Activated T-cell treated with anti-CD3 and anti-CD28 coated beads, Interleukin-2, amount 50 U/mL, for 72 hours (primary cell): ENCODE measurements at regions not wholly inside any gene's neighbourhood (a gene's known extent, or its start where the extent isn't known, plus 50 kb on each side); places are given as distances from the start of the nearest gene placed in this dataset.

Source experiments
- ATAC-seq, 2 donors: fragments of 150-1000 bp; cut with Tn5 transposase; replicated peaks in 1 of 2; 2 replicates each; pipeline ENCODE4 v1.10.0; 2021; ENCODE audit warnings: moderate library complexity in 2 of 2, mild to moderate bottlenecking in 1 of 2
- DNase-seq, 2 donors: peaks; one replicate each; pipeline ENCODE4 v3.0.0; 2021 to 2022; ENCODE audit warnings: mixed read lengths in 1 of 2
- H3K27ac Mint-ChIP-seq: one replicate; pipeline ENCODE4 v1.8.0; 2022; ENCODE audit warnings: mild to moderate bottlenecking, moderate library complexity, mixed read lengths
- H3K27me3 Mint-ChIP-seq: one replicate; pipeline ENCODE4 v1.8.0; 2022; ENCODE audit warnings: low read depth, mixed read lengths
- H3K36me3 Mint-ChIP-seq, 2 donors: one replicate each; pipeline ENCODE4 v1.8.0; 2022; ENCODE audit warnings: mixed read lengths in 2 of 2, mild to moderate bottlenecking in 1 of 2; ENCODE audit not compliant: insufficient read depth in 2 of 2
- H3K4me1 Mint-ChIP-seq: one replicate; pipeline ENCODE4 v1.8.0; 2022; ENCODE audit warnings: low read depth, mixed read lengths
- H3K4me3 Mint-ChIP-seq, 2 donors: one replicate each; pipeline ENCODE4 v1.8.0; 2022; ENCODE audit warnings: mild to moderate bottlenecking in 2 of 2, mixed read lengths in 2 of 2, moderate library complexity in 2 of 2
- H3K9me3 Mint-ChIP-seq, 2 donors: one replicate each; pipeline ENCODE4 v1.8.0; 2022; ENCODE audit warnings: mixed read lengths in 2 of 2

- Mint-ChIP-seq H3K27ac (no peak overlapping the region), H3K36me3 (no peaks in the 10 kb centered on the region), H3K4me1 (no peaks in the 10 kb centered on the region), H3K27me3 (no peaks in the 10 kb centered on the region), H3K9me3 (peaks cover 4 to 8% of the 10 kb centered on the region in 2 donors), H3K4me3 (no peak overlapping the region)
- DNase-seq (no peak), ATAC-seq (no peak)
These were observed 67.3 kb upstream of the CDH18 start for GRCh38 chr5:20055301-20055700.

GRCh38 chr5:20050262-20050661 lies 62.3 kb upstream of the CDH18 start:
- H3K4me3 Mint-ChIP-seq = no peak overlapping the region
- DNase-seq (no peak), ATAC-seq (no peak)
- no peaks in the 10 kb centered on the region for H3K27me3 Mint-ChIP-seq
- peaks cover 8 to 11% of the 10 kb centered on the region in 2 donors for H3K9me3 Mint-ChIP-seq
- H3K27ac Mint-ChIP-seq = no peak overlapping the region
- H3K4me1 Mint-ChIP-seq = no peaks in the 10 kb centered on the region
- H3K36me3 Mint-ChIP-seq = no peaks in the 10 kb centered on the region

GRCh38 chr5:20044460-20044859 lies 56.5 kb upstream of the CDH18 start:
- H3K27me3 Mint-ChIP-seq = no peaks in the 10 kb centered on the region
- no peaks in the 10 kb centered on the region for H3K36me3 Mint-ChIP-seq
- H3K4me3 Mint-ChIP-seq = no peak overlapping the region
- no peak overlapping the region for H3K27ac Mint-ChIP-seq
- H3K9me3 Mint-ChIP-seq = peaks cover 7 to 11% of the 10 kb centered on the region in 2 donors
- ATAC-seq (no peak), DNase-seq (no peak)
- H3K4me1 Mint-ChIP-seq = no peaks in the 10 kb centered on the region

GRCh38 chr5:20041326-20042274 lies 53.6 kb upstream of the CDH18 start:
- Mint-ChIP-seq H3K27me3 (no peaks in the 10 kb centered on the region), H3K4me1 (no peaks in the 10 kb centered on the region)
- no peak for ATAC-seq

GRCh38 chr5:20040901-20041300 lies 52.9 kb upstream of the CDH18 start:
- H3K36me3 Mint-ChIP-seq = peaks cover 2 to 3% of the 10 kb centered on the region in 2 donors

More at GRCh38 chr5:20041326-20042274, 53.6 kb upstream of the CDH18 start:
- peaks cover 19 to 20% of the 10 kb centered on the region in 2 donors for H3K9me3 Mint-ChIP-seq
- no peak overlapping the region for H3K4me3 Mint-ChIP-seq
- H3K27ac Mint-ChIP-seq = no peak overlapping the region
- no peak for DNase-seq
- H3K36me3 Mint-ChIP-seq = peaks cover 2 to 3% of the 10 kb centered on the region in 2 donors

More at GRCh38 chr5:20040901-20041300, 52.9 kb upstream of the CDH18 start:
- ATAC-seq = no peak
- H3K27me3 Mint-ChIP-seq = no peaks in the 10 kb centered on the region
- H3K4me1 Mint-ChIP-seq = no peaks in the 10 kb centered on the region
- peaks cover 16 to 20% of the 10 kb centered on the region in 2 donors for H3K9me3 Mint-ChIP-seq
- no peak overlapping the region for H3K4me3 Mint-ChIP-seq
- no peak for DNase-seq
- no peak overlapping the region for H3K27ac Mint-ChIP-seq
